GM20000 (cell line): ENCODE measurements at regions not wholly inside any gene's neighbourhood (a gene's known extent, or its start where the extent isn't known, plus 50 kb on each side); places are given as distances from the start of the nearest gene placed in this dataset.
"Not testable (repeated sequence)": the region's sequence is repeated elsewhere in the genome, so short reads cannot be mapped to it uniquely, and the experiment has no call there.

Experiments used
- DNase-seq: peaks from one replicate; pipeline ENCODE4 v3.0.0; 2012; ENCODE audit warnings: low spot score
- CTCF ChIP-seq: IDR thresholded peaks from 2 replicates; pipeline ENCODE4 v1.5.1; 2012; ENCODE audit warnings: mild to moderate bottlenecking, control low read depth; ENCODE audit errors: extremely low read depth, missing control alignments

- TF ChIP-seq CTCF = no peak
- no peak for DNase-seq
Observed at GRCh38 chr4:115219315-115219860, 106.0 kb upstream of the NDST4 start.

GRCh38 chr4:115215935-115216334 lies 102.5 kb upstream of the NDST4 start:
- TF ChIP-seq CTCF = no peak
- no peak for DNase-seq

- DNase-seq = no peak
Observed at GRCh38 chr4:115213716-115214115, 100.3 kb upstream of the NDST4 start.

GRCh38 chr4:115201042-115201330 lies 87.6 kb upstream of the NDST4 start:
- DNase-seq = no peak
- no peak for TF ChIP-seq CTCF

More at GRCh38 chr4:115213716-115214115, 100.3 kb upstream of the NDST4 start:
- no peak for TF ChIP-seq CTCF

- DNase-seq = not testable (repeated sequence)
Observed at GRCh38 chr4:115200201-115201041, 87.0 kb upstream of the NDST4 start.

- DNase-seq = not testable (repeated sequence)
Observed at GRCh38 chr4:115194612-115195011, 81.2 kb upstream of the NDST4 start.

GRCh38 chr4:115190529-115190928 lies 77.1 kb upstream of the NDST4 start:
- no peak for TF ChIP-seq CTCF
- no peak for DNase-seq

- no peak for DNase-seq
- TF ChIP-seq CTCF = no peak
Observed at GRCh38 chr4:115187136-115187535, 73.7 kb upstream of the NDST4 start.

- DNase-seq = not testable (repeated sequence)
Observed at GRCh38 chr4:115179438-115180062, 66.1 kb upstream of the NDST4 start.

- not testable (repeated sequence) for DNase-seq
Observed at GRCh38 chr4:115178687-115179086, 65.3 kb upstream of the NDST4 start.
